ENCODE measurements at regions not wholly inside any gene's neighbourhood (a gene's known extent, or its start where the extent isn't known, plus 50 kb on each side); places are given as distances from the start of the nearest gene placed in this dataset.

DNA sequence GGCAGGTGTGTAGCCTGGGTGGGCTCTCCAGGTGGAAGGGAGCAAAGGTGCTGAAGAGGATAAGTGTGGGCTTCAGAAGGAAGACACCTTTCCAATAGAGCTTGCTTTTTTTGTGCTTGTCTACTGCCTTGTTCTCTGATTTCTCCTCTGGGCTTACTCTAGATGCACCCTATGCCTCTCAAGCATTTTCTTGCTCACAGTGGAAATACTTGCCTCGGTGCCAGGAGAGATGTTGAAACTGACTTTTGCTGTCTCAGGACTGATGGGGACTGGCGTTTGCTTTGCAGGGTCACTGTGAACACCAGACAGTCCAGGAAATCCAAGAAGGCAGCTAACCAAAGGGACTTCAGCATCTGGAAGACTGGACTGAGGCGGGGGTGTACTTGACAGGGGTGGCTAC, 187.9 kb downstream of the SNX10 start:
- Mint-ChIP-seq H3K4me1 (ENCODE audit: unreplicated experiment) (no peaks in the 10 kb centered on the region), H3K27me3 (ENCODE audit: unreplicated experiment) (peaks cover 3% of the 10 kb centered on the region), H3K27ac (ENCODE audit: unreplicated experiment) (no peak overlapping the region), H3K36me3 (ENCODE audit: low read depth, unreplicated experiment) (no peaks in the 10 kb centered on the region), H3K4me3 (ENCODE audit: unreplicated experiment) (no peak overlapping the region), H3K9me3 (ENCODE audit: unreplicated experiment) (no peaks in the 10 kb centered on the region)
- TF ChIP-seq CTCF (IDR thresholded peaks at IDR 0.05; ENCODE audit: unreplicated experiment): no peak
- no peak for DNase-seq (ENCODE audit: low spot score)

- DNase-seq (ENCODE audit: low spot score): no peak
- no peaks in the 10 kb centered on the region for H3K36me3 Mint-ChIP-seq (ENCODE audit: low read depth, unreplicated experiment)
Measured at GRCh38 chr7:26480156-26480555, 188.5 kb downstream of the SNX10 start.

DNA sequence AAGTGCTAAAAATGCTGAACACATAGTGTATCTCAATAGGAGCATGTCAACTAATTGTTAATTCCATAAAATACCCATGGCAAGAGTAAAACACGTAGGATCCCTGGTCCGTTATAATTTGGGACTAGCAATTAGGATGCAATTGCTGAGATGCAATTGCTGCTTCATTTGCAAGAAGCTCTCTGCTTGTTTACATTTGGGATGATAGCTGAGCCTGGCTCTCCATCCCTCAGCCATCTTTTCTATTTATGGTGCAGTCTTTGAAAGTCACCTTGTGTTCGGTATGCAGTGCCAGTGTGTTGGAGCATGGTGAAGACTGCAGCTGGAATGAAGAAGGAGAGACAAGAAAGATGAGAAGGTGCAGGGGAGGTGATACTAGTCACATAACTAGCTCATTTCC, 191.3 kb downstream of the SNX10 start:
- no peaks in the 10 kb centered on the region for H3K4me1 Mint-ChIP-seq (ENCODE audit: unreplicated experiment)
- H3K36me3 Mint-ChIP-seq (ENCODE audit: low read depth, unreplicated experiment): no peaks in the 10 kb centered on the region
- H3K4me3 Mint-ChIP-seq (ENCODE audit: unreplicated experiment): no peak overlapping the region
- no peak for DNase-seq (ENCODE audit: low spot score)
- no peak overlapping the region for H3K27ac Mint-ChIP-seq (ENCODE audit: unreplicated experiment)
- peaks cover 3% of the 10 kb centered on the region for H3K27me3 Mint-ChIP-seq (ENCODE audit: unreplicated experiment)
- H3K9me3 Mint-ChIP-seq (ENCODE audit: unreplicated experiment): no peaks in the 10 kb centered on the region
- no peak for TF ChIP-seq CTCF (IDR thresholded peaks at IDR 0.05; ENCODE audit: unreplicated experiment)

More at GRCh38 chr7:26480156-26480555, 188.5 kb downstream of the SNX10 start:
- H3K9me3 Mint-ChIP-seq (ENCODE audit: unreplicated experiment): no peaks in the 10 kb centered on the region
- no peaks in the 10 kb centered on the region for H3K4me1 Mint-ChIP-seq (ENCODE audit: unreplicated experiment)
- H3K27ac Mint-ChIP-seq (ENCODE audit: unreplicated experiment): no peak overlapping the region
- peaks cover 3% of the 10 kb centered on the region for H3K27me3 Mint-ChIP-seq (ENCODE audit: unreplicated experiment)
- H3K4me3 Mint-ChIP-seq (ENCODE audit: unreplicated experiment): no peak overlapping the region
- no peak for TF ChIP-seq CTCF (IDR thresholded peaks at IDR 0.05; ENCODE audit: unreplicated experiment)

GRCh38 chr7:26483843-26484242, 192.2 kb downstream of the SNX10 start:
- Mint-ChIP-seq H3K27me3 (ENCODE audit: unreplicated experiment) (peaks cover 3% of the 10 kb centered on the region), H3K9me3 (ENCODE audit: unreplicated experiment) (no peaks in the 10 kb centered on the region), H3K27ac (ENCODE audit: unreplicated experiment) (no peak overlapping the region), H3K36me3 (ENCODE audit: low read depth, unreplicated experiment) (no peaks in the 10 kb centered on the region), H3K4me3 (ENCODE audit: unreplicated experiment) (no peak overlapping the region), H3K4me1 (ENCODE audit: unreplicated experiment) (no peaks in the 10 kb centered on the region)
- DNase-seq (ENCODE audit: low spot score): no peak
- TF ChIP-seq CTCF (IDR thresholded peaks at IDR 0.05; ENCODE audit: unreplicated experiment): no peak

- Mint-ChIP-seq H3K36me3 (ENCODE audit: low read depth, unreplicated experiment) (no peaks in the 10 kb centered on the region), H3K27me3 (ENCODE audit: unreplicated experiment) (peaks cover 3% of the 10 kb centered on the region), H3K27ac (ENCODE audit: unreplicated experiment) (no peak overlapping the region), H3K9me3 (ENCODE audit: unreplicated experiment) (no peaks in the 10 kb centered on the region), H3K4me1 (ENCODE audit: unreplicated experiment) (no peaks in the 10 kb centered on the region), H3K4me3 (ENCODE audit: unreplicated experiment) (no peak overlapping the region)
- no peak for DNase-seq (ENCODE audit: low spot score)
- TF ChIP-seq CTCF (IDR thresholded peaks at IDR 0.05; ENCODE audit: unreplicated experiment): no peak
Measured at GRCh38 chr7:26485367-26485934, 193.8 kb downstream of the SNX10 start.

All from endothelial cell (in vitro differentiated cells).